ENCODE measurements at regions not wholly inside any gene's neighbourhood (a gene's known extent, or its start where the extent isn't known, plus 50 kb on each side); places are given as distances from the start of the nearest gene placed in this dataset.

DNA sequence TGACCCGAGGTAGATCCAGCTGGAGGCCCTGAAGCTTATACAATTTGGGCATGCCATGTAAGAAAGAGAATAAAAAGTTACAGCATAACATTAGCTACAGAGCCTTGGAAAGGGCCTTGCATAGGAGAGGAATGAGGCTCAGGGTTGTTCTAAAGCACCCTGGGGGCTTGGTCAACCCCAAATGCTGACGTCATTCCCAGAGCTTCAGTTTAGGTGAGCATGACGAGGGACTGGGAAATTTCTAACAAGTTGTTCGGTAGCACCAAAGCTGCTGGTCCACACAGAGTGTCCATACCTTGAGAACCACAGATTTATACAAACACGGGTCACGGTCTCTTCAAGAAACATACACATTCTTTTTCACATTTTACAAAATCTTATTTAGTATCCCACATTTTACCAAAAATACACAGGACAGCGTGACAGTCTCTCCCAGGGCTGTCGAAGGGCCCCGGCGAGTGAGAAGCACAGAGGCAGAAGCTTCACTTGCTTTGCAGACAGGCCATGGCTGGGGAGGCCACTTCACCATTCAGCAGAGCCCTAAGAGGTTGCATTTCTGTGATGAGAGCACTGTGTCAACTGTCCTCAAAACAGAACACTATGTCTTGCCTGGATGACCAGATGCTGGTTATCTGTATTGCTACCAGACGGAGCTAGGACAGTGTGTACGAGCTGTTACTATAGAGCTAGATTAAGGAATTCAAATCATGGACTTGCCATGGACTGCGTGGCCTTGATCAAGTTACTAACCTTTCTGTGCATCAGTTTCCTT, 68.2 kb upstream of the ARRDC4 start:
- TF ChIP-seq, protein P1, sequence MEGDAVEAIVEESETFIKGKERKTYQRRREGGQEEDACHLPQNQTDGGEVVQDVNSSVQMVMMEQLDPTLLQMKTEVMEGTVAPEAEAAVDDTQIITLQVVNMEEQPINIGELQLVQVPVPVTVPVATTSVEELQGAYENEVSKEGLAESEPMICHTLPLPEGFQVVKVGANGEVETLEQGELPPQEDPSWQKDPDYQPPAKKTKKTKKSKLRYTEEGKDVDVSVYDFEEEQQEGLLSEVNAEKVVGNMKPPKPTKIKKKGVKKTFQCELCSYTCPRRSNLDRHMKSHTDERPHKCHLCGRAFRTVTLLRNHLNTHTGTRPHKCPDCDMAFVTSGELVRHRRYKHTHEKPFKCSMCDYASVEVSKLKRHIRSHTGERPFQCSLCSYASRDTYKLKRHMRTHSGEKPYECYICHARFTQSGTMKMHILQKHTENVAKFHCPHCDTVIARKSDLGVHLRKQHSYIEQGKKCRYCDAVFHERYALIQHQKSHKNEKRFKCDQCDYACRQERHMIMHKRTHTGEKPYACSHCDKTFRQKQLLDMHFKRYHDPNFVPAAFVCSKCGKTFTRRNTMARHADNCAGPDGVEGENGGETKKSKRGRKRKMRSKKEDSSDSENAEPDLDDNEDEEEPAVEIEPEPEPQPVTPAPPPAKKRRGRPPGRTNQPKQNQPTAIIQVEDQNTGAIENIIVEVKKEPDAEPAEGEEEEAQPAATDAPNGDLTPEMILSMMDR (IDR thresholded peaks at IDR 0.05; ENCODE audit: low read length), result no peak
- no peak for TF ChIP-seq EZH2 (optimal IDR thresholded peaks at IDR 0.05; ENCODE audit: low read depth, low read length)

Measured in MM.1S (cell line).